CD4-positive, alpha-beta T cell (primary cell): ENCODE measurements at regions not wholly inside any gene's neighbourhood (a gene's known extent, or its start where the extent isn't known, plus 50 kb on each side); places are given as distances from the start of the nearest gene placed in this dataset.
A peak's percentile ranks its signal among the peaks of the same experiment; 100 is the strongest.

Experiments used
- ATAC-seq: fragments of 200-7000 bp; cut with Tn5 transposase; one replicate; pipeline ENCODE4 v1.10.0; 2022; ENCODE audit warnings: mild to moderate bottlenecking; ENCODE audit not compliant: poor library complexity
- CTCF ChIA-PET: fragments of 350-600 bp; sonication (Branson Sonifier 250); formaldehyde crosslinking; loops from one replicate; lab custom pipeline; 2021; ENCODE audit warnings: antibody characterized with exemption, inconsistent platforms; lab: Charles Lee
- POLR2A ChIA-PET: fragments of 350-600 bp; sonication (Branson Sonifier 250); formaldehyde crosslinking; loops from one replicate; lab custom pipeline; 2021; ENCODE audit warnings: antibody characterized with exemption, inconsistent platforms; lab: Charles Lee
- DNase-seq, 14 experiments: peaks; one replicate each; pipeline ENCODE4 v3.0.0-alpha.2; 2013 to 2020; ENCODE audit warnings: mixed read lengths in 2 of 14
- H3K27ac ChIP-seq, 2 donors: one replicate each; pipeline versions ENCODE4 v1.5.1 to v1.7.0; 2013; ENCODE audit warnings: low read length in 2 of 2, low read depth in 1 of 2, mild to moderate bottlenecking in 1 of 2
- H3K27me3 ChIP-seq, 2 experiments: 1 replicate in 1 of 2; 2 replicates in 1 of 2; pipeline versions ENCODE4 v1.6.1 to v1.7.0; 2013; ENCODE audit warnings: low read length in 2 of 2, control low read depth in 1 of 2, mild to moderate bottlenecking in 1 of 2, moderate library complexity in 1 of 2; ENCODE audit not compliant: insufficient read depth in 2 of 2, control insufficient read depth in 1 of 2
- H3K36me3 ChIP-seq: one replicate; pipeline ENCODE4 v1.6.1; 2013; ENCODE audit warnings: low read length, control low read depth; ENCODE audit not compliant: insufficient read depth
- H3K4me1 ChIP-seq: one replicate; pipeline ENCODE4 v1.6.1; 2013; ENCODE audit warnings: low read length, control low read depth; ENCODE audit not compliant: insufficient read depth
- H3K4me3 ChIP-seq: one replicate; pipeline ENCODE4 v1.5.1; 2013; ENCODE audit warnings: mild to moderate bottlenecking, low read length, moderate library complexity
- H3K9me3 ChIP-seq, 2 experiments: 1 replicate in 1 of 2; 2 replicates in 1 of 2; pipeline versions ENCODE4 v1.6.1 to v1.7.0; 2013; ENCODE audit warnings: low read length in 2 of 2, mild to moderate bottlenecking in 2 of 2, control low read depth in 1 of 2, moderate library complexity in 1 of 2; ENCODE audit not compliant: control insufficient read depth in 1 of 2, insufficient read depth in 1 of 2
- H3K27ac Mint-ChIP-seq: one replicate; pipeline ENCODE4 v1.8.0; 2020; ENCODE audit warnings: mixed read lengths
- H3K27me3 Mint-ChIP-seq: one replicate; pipeline ENCODE4 v1.8.0; 2021; ENCODE audit warnings: mixed read lengths
- H3K36me3 Mint-ChIP-seq: one replicate; pipeline ENCODE4 v1.8.0; 2021; ENCODE audit warnings: low read depth, mixed read lengths
- H3K4me1 Mint-ChIP-seq: one replicate; pipeline ENCODE4 v1.8.0; 2021; ENCODE audit warnings: low read depth, mixed read lengths
- H3K4me3 Mint-ChIP-seq: one replicate; pipeline ENCODE4 v1.8.0; 2020; ENCODE audit warnings: mild to moderate bottlenecking, mixed read lengths
- H3K9me3 Mint-ChIP-seq: one replicate; pipeline ENCODE4 v1.8.0; 2020; ENCODE audit warnings: mixed read lengths
- CTCF ChIP-seq: fragments of 200-600 bp; IDR thresholded peaks from one replicate; pipeline ENCODE4 v1.8.0; 2022; ENCODE audit warnings: antibody characterized with exemption, mild to moderate bottlenecking
- intact Hi-C, 2 experiments: fragments of 100-400 bp; cut with DNase I in 1 of 2; cut with micrococcal nuclease in 1 of 2; formaldehyde crosslinking; loops; one replicate each; pipeline versions ENCODE4 v1.15.1 to v1.9.0; 2023 to 2025; cut with DNase I, micrococcal nuclease

GRCh38 chr18:78719821-78720220 lies 259.8 kb upstream of the SALL3 start:
- DNase-seq (no peak), ATAC-seq (no peak)
- peaks cover 33% of the 10 kb centered on the region for H3K27me3 Mint-ChIP-seq
- H3K9me3 ChIP-seq = peaks cover 0 to 33% of the 10 kb centered on the region in 2 experiments
- intact Hi-C loops = no loop called here
- no peaks in the 10 kb centered on the region for H3K36me3 ChIP-seq
- no peaks in the 10 kb centered on the region for H3K36me3 Mint-ChIP-seq
- H3K4me3 Mint-ChIP-seq = no peak overlapping the region
- TF ChIP-seq CTCF = no peak
- H3K4me1 ChIP-seq = no peaks in the 10 kb centered on the region
- H3K9me3 Mint-ChIP-seq = no peaks in the 10 kb centered on the region
- H3K4me3 ChIP-seq = no peak overlapping the region
- H3K27ac Mint-ChIP-seq = no peak overlapping the region
- no peak overlapping the region for H3K27ac ChIP-seq
- H3K4me1 Mint-ChIP-seq = no peaks in the 10 kb centered on the region
- ChIA-PET POLR2A (no interaction called here), CTCF (no interaction called here)
- H3K27me3 ChIP-seq = peaks cover 2 to 6% of the 10 kb centered on the region in 2 experiments

GRCh38 chr18:78720456-78721237 lies 259.0 kb upstream of the SALL3 start:
- Mint-ChIP-seq H3K27ac (no peak overlapping the region), H3K9me3 (no peaks in the 10 kb centered on the region), H3K36me3 (no peaks in the 10 kb centered on the region), H3K4me1 (no peaks in the 10 kb centered on the region), H3K27me3 (peaks cover 33% of the 10 kb centered on the region), H3K4me3 (no peak overlapping the region)
- intact Hi-C loops = no loop called here
- peaks cover 0 to 33% of the 10 kb centered on the region in 2 experiments for H3K9me3 ChIP-seq
- DNase-seq (peak in 1 of 14 experiments; percentile 22), ATAC-seq (no peak)
- H3K4me1 ChIP-seq = no peaks in the 10 kb centered on the region
- H3K4me3 ChIP-seq = no peak overlapping the region
- peaks cover 2 to 6% of the 10 kb centered on the region in 2 experiments for H3K27me3 ChIP-seq
- no peak for TF ChIP-seq CTCF
- POLR2A ChIA-PET = no interaction called here
- H3K36me3 ChIP-seq = no peaks in the 10 kb centered on the region
- H3K27ac ChIP-seq = no peak overlapping the region
- CTCF ChIA-PET = no interaction called here

- POLR2A ChIA-PET = no interaction called here
- no peaks in the 10 kb centered on the region for H3K36me3 ChIP-seq
- H3K27ac Mint-ChIP-seq = no peak overlapping the region
Measured at GRCh38 chr18:78721238-78721875, 258.3 kb upstream of the SALL3 start.

More at GRCh38 chr18:78721238-78721875, 258.3 kb upstream of the SALL3 start:
- Mint-ChIP-seq H3K36me3 (no peaks in the 10 kb centered on the region), H3K9me3 (no peaks in the 10 kb centered on the region), H3K4me3 (no peak overlapping the region), H3K27me3 (peaks cover 33% of the 10 kb centered on the region), H3K4me1 (no peaks in the 10 kb centered on the region)
- intact Hi-C loops = no loop called here
- Histone ChIP-seq H3K9me3 (peaks cover 0 to 34% of the 10 kb centered on the region in 2 experiments), H3K4me1 (no peaks in the 10 kb centered on the region), H3K27me3 (peaks cover 2 to 6% of the 10 kb centered on the region in 2 experiments), H3K27ac (no peak overlapping the region), H3K4me3 (no peak overlapping the region)
- ATAC-seq (no peak), DNase-seq (peak in 1 of 14 experiments; percentile 14)
- CTCF ChIA-PET = no interaction called here
- TF ChIP-seq CTCF = no peak
